GM23248 (cell line): ENCODE measurements at regions not wholly inside any gene's neighbourhood (a gene's known extent, or its start where the extent isn't known, plus 50 kb on each side); places are given as distances from the start of the nearest gene placed in this dataset.

Experiments
- EZH2 ChIP-seq: fragments of 200-600 bp; sonication (generic); IDR thresholded peaks from 2 replicates; pipeline ENCODE4 v1.6.1; 2018; ENCODE audit warnings: antibody characterized with exemption, mild to moderate bottlenecking; ENCODE audit not compliant: insufficient read depth, poor library complexity, severe bottlenecking
- EZH2phosphoT487 ChIP-seq: fragments of 200-600 bp; sonication (generic); IDR thresholded peaks from 2 replicates; pipeline ENCODE4 v1.6.1; 2018; ENCODE audit warnings: antibody characterized with exemption, moderate library complexity, mild to moderate bottlenecking, low read depth; ENCODE audit not compliant: insufficient read depth

DNA sequence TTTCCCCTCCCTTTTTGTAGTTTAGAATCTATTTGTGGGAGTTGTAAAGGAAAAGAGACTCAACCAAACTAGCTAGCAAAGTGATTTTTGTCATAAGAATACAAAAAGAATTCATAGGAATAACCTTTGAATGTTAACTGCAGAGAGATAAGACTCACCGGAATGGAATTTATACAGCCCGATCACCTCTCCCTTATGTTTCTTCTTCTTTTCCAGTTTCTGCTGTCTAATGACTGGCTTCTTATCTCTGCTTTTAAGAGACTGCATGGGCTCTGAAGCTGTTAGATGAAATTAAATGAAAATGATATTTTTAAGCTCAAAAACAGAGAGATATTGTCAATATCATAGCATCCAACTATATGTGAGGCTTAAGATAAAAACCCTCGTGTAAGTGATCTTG is 1095.9 kb downstream of the REEP3 start:
- TF ChIP-seq EZH2phosphoT487 (no peak), EZH2 (no peak)
